Astrocyte of the spinal cord (primary cell): ENCODE measurements at regions not wholly inside any gene's neighbourhood (a gene's known extent, or its start where the extent isn't known, plus 50 kb on each side); places are given as distances from the start of the nearest gene placed in this dataset.

ENCODE experiments used
- DNase-seq: peaks from one replicate; pipeline ENCODE4 v3.0.0; 2011; ENCODE audit warnings: low read depth, low spot score
- H3K4me3 ChIP-seq: 2 replicates; pipeline ENCODE4 v1.5.1; 2011; ENCODE audit warnings: low read depth, mild to moderate bottlenecking, low read length, moderate library complexity
- in situ Hi-C: cut with HindIII; loops from 2 replicates; pipeline ENCODE4 v1.10.0; 2017; ENCODE audit warnings: low sequenced_read_pairs
- TF ChIP-seq, protein P1 (sequence below): IDR thresholded peaks from 2 replicates; pipeline ENCODE4 v1.5.1; 2012; ENCODE audit warnings: low read depth, mild to moderate bottlenecking, low read length, inconsistent platforms

DNA sequence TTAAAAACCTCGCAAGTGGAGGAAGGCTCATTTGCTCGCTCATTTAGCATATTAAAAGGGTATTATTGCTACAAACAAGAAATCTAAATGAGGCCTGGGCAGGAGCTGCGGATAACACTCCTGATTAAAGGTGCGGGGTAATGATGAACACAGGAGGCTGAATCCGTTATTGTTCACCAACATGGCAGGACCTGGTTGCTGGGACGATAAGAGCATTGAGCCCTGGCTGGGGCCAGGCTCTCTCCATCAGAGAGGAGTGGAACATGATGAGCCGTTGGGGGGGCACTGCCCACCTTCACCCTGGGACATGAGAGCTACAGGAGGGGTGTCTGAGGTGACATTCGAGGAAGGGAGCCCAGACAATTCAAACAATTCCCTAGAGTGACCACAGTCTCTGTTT is 211.7 kb downstream of the NXPE2 start:
- TF ChIP-seq, protein P1, sequence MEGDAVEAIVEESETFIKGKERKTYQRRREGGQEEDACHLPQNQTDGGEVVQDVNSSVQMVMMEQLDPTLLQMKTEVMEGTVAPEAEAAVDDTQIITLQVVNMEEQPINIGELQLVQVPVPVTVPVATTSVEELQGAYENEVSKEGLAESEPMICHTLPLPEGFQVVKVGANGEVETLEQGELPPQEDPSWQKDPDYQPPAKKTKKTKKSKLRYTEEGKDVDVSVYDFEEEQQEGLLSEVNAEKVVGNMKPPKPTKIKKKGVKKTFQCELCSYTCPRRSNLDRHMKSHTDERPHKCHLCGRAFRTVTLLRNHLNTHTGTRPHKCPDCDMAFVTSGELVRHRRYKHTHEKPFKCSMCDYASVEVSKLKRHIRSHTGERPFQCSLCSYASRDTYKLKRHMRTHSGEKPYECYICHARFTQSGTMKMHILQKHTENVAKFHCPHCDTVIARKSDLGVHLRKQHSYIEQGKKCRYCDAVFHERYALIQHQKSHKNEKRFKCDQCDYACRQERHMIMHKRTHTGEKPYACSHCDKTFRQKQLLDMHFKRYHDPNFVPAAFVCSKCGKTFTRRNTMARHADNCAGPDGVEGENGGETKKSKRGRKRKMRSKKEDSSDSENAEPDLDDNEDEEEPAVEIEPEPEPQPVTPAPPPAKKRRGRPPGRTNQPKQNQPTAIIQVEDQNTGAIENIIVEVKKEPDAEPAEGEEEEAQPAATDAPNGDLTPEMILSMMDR, result no peak
- no peak overlapping the region for H3K4me3 ChIP-seq
- in situ Hi-C loops, result no loop called here
- DNase-seq, result no peak

DNA sequence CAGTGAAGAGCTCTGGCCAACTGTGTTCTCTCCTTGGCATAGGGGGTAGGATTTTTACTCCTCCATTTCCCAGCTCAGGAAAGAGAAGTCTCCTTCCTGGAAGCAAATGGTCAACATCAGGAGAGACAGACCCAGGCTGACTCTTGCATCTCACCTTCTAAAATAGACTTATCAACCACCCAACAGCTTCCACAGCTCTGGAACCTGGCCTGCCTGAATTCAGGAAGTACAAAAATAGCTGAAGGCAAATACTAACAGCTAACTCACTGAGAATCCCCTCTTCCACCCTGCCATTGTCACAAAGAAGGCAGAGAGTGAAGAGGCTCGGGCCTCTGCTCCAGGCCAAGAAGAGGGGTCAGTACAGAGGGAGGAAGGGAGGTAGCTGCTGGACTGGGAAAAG is 213.6 kb downstream of the NXPE2 start:
- in situ Hi-C loops, result no loop called here
- TF ChIP-seq, protein P1, result no peak
- H3K4me3 ChIP-seq, result no peak overlapping the region
- DNase-seq, result no peak

DNA sequence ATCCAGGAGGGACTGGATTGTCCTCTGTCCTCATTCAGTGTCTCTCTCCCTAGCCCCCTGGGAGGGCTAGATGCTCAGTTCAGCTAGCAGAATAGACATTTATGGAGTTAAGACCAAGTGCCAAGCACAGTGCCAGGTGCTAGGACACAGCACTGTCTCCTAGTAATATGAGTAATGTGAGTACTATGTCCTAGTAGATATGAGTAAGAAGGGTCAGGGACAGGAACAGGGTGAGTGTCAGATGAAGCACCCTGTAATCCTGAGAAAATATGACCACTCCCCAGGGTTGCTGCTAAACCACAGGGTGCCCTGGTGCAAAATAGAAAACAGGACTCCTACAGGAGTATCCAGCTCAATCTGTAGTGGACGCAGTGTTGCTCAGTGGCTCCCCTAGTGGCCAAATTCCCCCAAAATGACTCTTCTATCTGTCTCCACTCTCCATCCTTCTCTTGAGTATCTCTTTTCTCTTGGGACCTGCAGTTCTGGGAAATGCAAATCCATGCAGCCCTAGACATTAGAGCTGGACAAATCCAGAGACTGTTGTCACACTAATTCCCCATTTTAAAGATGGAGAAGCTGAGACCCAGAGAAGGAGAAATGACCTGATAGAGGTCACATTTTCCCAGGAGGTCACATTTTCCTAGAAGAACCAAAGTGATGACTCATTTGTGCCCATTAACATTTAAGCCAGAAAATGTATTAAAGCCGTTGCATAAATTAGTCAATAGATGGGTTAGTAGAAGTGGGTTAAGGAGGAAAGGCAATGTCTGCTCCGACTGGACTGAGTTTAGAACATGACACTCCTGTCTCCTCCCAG is 214.3 kb downstream of the NXPE2 start:
- H3K4me3 ChIP-seq, result no peak overlapping the region
- TF ChIP-seq, protein P1, result peak; percentile 19
- no peak for DNase-seq
- in situ Hi-C loops, result no loop called here

DNA sequence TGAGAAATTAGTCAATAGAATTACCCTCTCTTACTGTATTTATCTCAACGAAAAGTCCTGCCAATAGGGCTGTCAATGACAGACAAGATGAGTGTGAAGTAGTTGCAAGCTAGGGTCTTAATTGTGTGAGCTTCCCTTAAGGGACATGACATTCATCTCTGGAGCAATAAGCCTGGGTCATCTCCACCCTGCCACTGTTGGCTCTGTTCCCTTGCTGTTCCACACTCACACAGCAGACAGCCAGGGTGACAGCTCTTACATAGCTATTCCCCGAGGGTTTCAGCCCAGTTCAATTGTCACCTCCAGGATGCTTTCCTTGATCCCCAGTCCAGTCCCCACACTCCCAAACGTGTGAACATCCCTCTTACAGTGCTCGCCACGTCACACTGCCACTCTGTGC is 215.0 kb downstream of the NXPE2 start:
- H3K4me3 ChIP-seq, result no peak overlapping the region
- in situ Hi-C loops, result no loop called here
- TF ChIP-seq, protein P1, result no peak
- DNase-seq, result no peak

DNA sequence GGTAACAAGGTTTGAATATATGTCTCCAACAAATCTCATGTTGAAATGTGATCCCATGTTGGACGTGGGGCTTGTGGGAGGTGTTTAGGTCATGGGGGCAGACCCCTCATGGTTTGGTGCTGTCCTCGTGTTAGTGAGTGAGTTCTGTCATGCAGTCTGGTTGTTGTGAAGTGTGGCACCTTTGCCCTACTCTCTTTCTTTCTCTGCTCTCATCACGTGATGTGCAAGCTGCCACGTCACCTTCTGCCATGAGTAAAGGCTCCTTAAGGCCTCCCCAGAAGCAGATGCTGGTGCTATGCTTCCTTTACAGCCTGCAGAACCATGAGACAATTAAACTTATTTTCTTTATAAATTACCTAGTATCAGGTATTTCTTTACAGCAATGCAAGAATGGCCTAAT is 218.3 kb downstream of the NXPE2 start:
- in situ Hi-C loops, result no loop called here

DNA sequence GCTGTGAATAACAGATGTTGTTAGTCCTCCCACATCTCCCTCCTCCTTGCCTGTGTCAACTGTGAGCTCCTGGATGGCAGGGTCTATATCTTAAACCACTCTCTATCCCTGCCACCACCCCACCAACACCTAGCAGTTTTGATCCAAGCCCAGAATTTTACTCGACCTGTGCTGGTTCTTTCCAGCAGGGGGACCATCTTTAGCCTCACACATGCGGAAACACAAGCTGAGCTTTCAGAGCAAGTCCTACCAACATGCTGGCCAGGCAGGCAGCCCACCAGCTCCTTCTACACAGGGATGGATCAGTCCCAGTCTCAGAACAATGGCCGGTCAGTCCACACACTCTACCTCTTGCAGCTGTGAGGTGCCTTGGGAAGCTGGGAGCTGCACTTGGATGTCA is 231.5 kb downstream of the NXPE2 start:
- in situ Hi-C loops, result no loop called here
- DNase-seq, result no peak
- H3K4me3 ChIP-seq, result no peak overlapping the region
- TF ChIP-seq, protein P1, result no peak

More for the DNA sequence above, 218.3 kb downstream of the NXPE2 start:
- TF ChIP-seq, protein P1, result no peak
- DNase-seq, result no peak
- no peak overlapping the region for H3K4me3 ChIP-seq
